ENCODE measurements at regions not wholly inside any gene's neighbourhood (a gene's known extent, or its start where the extent isn't known, plus 50 kb on each side); places are given as distances from the start of the nearest gene placed in this dataset.
A peak's percentile ranks its signal among the peaks of the same experiment; 100 is the strongest.

- Histone ChIP-seq H3K79me2 (ENCODE audit: control insufficient read depth, insufficient read depth, low read length) (no peaks in the 10 kb centered on the region), H3K27ac (ENCODE audit: low read length in 2 of 2) (no peak overlapping the region), H4K20me1 (ENCODE audit: control insufficient read depth, insufficient read depth, low read length, poor library complexity, severe bottlenecking) (no peaks in the 10 kb centered on the region), H3K4me2 (replicated peaks; ENCODE audit: low read depth, low read length, poor library complexity, severe bottlenecking) (peak overlapping the region; percentile 35), H2AFZ (ENCODE audit: insufficient read depth, low read depth, low read length, poor library complexity, severe bottlenecking) (no peak overlapping the region), H3K27me3 (replicated peaks in 1 of 4; ENCODE audit: control extremely low read depth in 1 of 4, control insufficient read depth in 3 of 4, insufficient read depth in 4 of 4, low read length in 3 of 4) (no peaks in the 10 kb centered on the region), H3K9ac (ENCODE audit: low read length) (no peak overlapping the region), H3K9me3 (ENCODE audit: control extremely low read depth in 1 of 3, control insufficient read depth in 2 of 3, insufficient read depth in 1 of 3, low read length in 2 of 3) (peaks cover 0 to 20% (median 2%) of the 10 kb centered on the region in 3 donors), H3K4me3 (ENCODE audit: control extremely low read depth in 1 of 5, extremely low read depth in 1 of 5, insufficient read depth in 1 of 5, low read depth in 2 of 5, low read length in 4 of 5) (no peak overlapping the region), H3K36me3 (replicated peaks in 1 of 2; ENCODE audit: control extremely low read depth in 1 of 2, control insufficient read depth in 1 of 2, extremely low read depth in 1 of 2, insufficient read depth in 2 of 2, low read length in 1 of 2) (no peaks in the 10 kb centered on the region), H3K4me1 (ENCODE audit: control insufficient read depth in 2 of 2, insufficient read depth in 2 of 2, low read length in 2 of 2) (peaks cover 15 to 27% of the 10 kb centered on the region in 2 donors)
- Mint-ChIP-seq H3K9me3 (ENCODE audit: insufficient read depth) (peaks cover 6% of the 10 kb centered on the region), H3K27me3 (no peaks in the 10 kb centered on the region), H3K4me1 (peaks cover 23% of the 10 kb centered on the region), H3K27ac (no peak overlapping the region), H3K4me3 (no peak overlapping the region)
- CTCF ChIA-PET = no interaction called here
- POLR2A ChIA-PET = no interaction called here
- DNase-seq = no peak
- TF ChIP-seq CTCF (IDR thresholded peaks at IDR 0.05) = no peak
- no peak for TF ChIP-seq EZH2 (IDR thresholded peaks at IDR 0.05; ENCODE audit: borderline replicate concordance, insufficient read depth, low read depth, low read length, poor library complexity, severe bottlenecking)
- 16% methylated on average over 2 of the region's 7 CpGs for WGBS (ENCODE audit: insufficient coverage)
- intact Hi-C loops (cut with micrococcal nuclease) = no loop called here
- ATAC-seq (ENCODE audit: low read depth) = peak; percentile 58
These were observed 497.8 kb downstream of the EIPR1 start for GRCh38 chr2:2879781-2880180.

- H3K9me3 Mint-ChIP-seq (ENCODE audit: insufficient read depth) = peaks cover 6% of the 10 kb centered on the region
- Histone ChIP-seq H3K27me3 (replicated peaks in 1 of 4; ENCODE audit: control extremely low read depth in 1 of 4, control insufficient read depth in 3 of 4, insufficient read depth in 4 of 4, low read length in 3 of 4) (no peaks in the 10 kb centered on the region), H3K4me2 (replicated peaks; ENCODE audit: low read depth, low read length, poor library complexity, severe bottlenecking) (peak overlapping the region; percentile 35), H3K36me3 (replicated peaks in 1 of 2; ENCODE audit: control extremely low read depth in 1 of 2, control insufficient read depth in 1 of 2, extremely low read depth in 1 of 2, insufficient read depth in 2 of 2, low read length in 1 of 2) (no peaks in the 10 kb centered on the region), H3K4me1 (ENCODE audit: control insufficient read depth in 2 of 2, insufficient read depth in 2 of 2, low read length in 2 of 2) (peaks cover 15 to 27% of the 10 kb centered on the region in 2 donors), H2AFZ (ENCODE audit: insufficient read depth, low read depth, low read length, poor library complexity, severe bottlenecking) (no peak overlapping the region), H4K20me1 (ENCODE audit: control insufficient read depth, insufficient read depth, low read length, poor library complexity, severe bottlenecking) (no peaks in the 10 kb centered on the region), H3K9ac (ENCODE audit: low read length) (no peak overlapping the region), H3K4me3 (ENCODE audit: control extremely low read depth in 1 of 5, extremely low read depth in 1 of 5, insufficient read depth in 1 of 5, low read depth in 2 of 5, low read length in 4 of 5) (no peak overlapping the region), H3K9me3 (ENCODE audit: control extremely low read depth in 1 of 3, control insufficient read depth in 2 of 3, insufficient read depth in 1 of 3, low read length in 2 of 3) (peaks cover 0 to 20% (median 2%) of the 10 kb centered on the region in 3 donors), H3K27ac (ENCODE audit: low read length in 2 of 2) (no peak overlapping the region), H3K79me2 (ENCODE audit: control insufficient read depth, insufficient read depth, low read length) (no peaks in the 10 kb centered on the region)
- H3K4me3 Mint-ChIP-seq = no peak overlapping the region
- H3K27ac Mint-ChIP-seq = no peak overlapping the region
- no peaks in the 10 kb centered on the region for H3K27me3 Mint-ChIP-seq
- no peak for DNase-seq
- ATAC-seq (ENCODE audit: low read depth) = no peak
- ChIA-PET CTCF (no interaction called here), POLR2A (no interaction called here)
- H3K4me1 Mint-ChIP-seq = peaks cover 23% of the 10 kb centered on the region
- intact Hi-C loops (cut with micrococcal nuclease) = no loop called here
- TF ChIP-seq CTCF (IDR thresholded peaks at IDR 0.05) = no peak
- no peak for TF ChIP-seq EZH2 (IDR thresholded peaks at IDR 0.05; ENCODE audit: borderline replicate concordance, insufficient read depth, low read depth, low read length, poor library complexity, severe bottlenecking)
These were observed 498.5 kb downstream of the EIPR1 start for GRCh38 chr2:2879071-2879470.
